Kidney (tissue), 13 donors: ENCODE measurements at regions not wholly inside any gene's neighbourhood (a gene's known extent, or its start where the extent isn't known, plus 50 kb on each side); places are given as distances from the start of the nearest gene placed in this dataset.

Experiments used
- DNase-seq, 5 donors: peaks; one replicate each; pipeline ENCODE4 v3.0.0-alpha.2; 2013 to 2020
- FAIRE-seq: peaks from 2 replicates; lab custom pipeline; 2012; peaks lifted over from hg19 to GRCh38; lab: Jason Lieb, UNC
- H3K27ac ChIP-seq, 2 donors: one replicate each; pipeline ENCODE4 v1.7.0; 2013; ENCODE audit warnings: low read depth in 2 of 2, low read length in 2 of 2, inconsistent platforms in 1 of 2
- H3K27me3 ChIP-seq: one replicate; pipeline ENCODE4 v1.7.1; 2013; ENCODE audit warnings: low read length, inconsistent platforms; ENCODE audit not compliant: control insufficient read depth, insufficient read depth
- H3K36me3 ChIP-seq, 3 donors: one replicate each; pipeline versions ENCODE4 v1.7.0 to v1.7.1; 2013; ENCODE audit warnings: low read length in 3 of 3, control low read depth in 1 of 3, inconsistent platforms in 1 of 3; ENCODE audit not compliant: insufficient read depth in 3 of 3, control insufficient read depth in 2 of 3
- H3K4me1 ChIP-seq, 3 donors: one replicate each; pipeline versions ENCODE4 v1.7.0 to v1.7.1; 2013; ENCODE audit warnings: low read length in 3 of 3, inconsistent platforms in 1 of 3, low read depth in 1 of 3; ENCODE audit not compliant: control insufficient read depth in 2 of 3, insufficient read depth in 2 of 3
- H3K4me3 ChIP-seq, 3 donors: one replicate each; pipeline versions ENCODE4 v1.7.0 to v1.8.1; 2013; ENCODE audit warnings: low read length in 3 of 3, control low read depth in 1 of 3, inconsistent platforms in 1 of 3
- H3K9ac ChIP-seq, 3 donors: one replicate each; pipeline versions ENCODE4 v1.7.0 to v1.7.1; 2013; ENCODE audit warnings: low read length in 3 of 3, control low read depth in 1 of 3, inconsistent platforms in 1 of 3
- H3K9me3 ChIP-seq, 3 donors: one replicate each; pipeline versions ENCODE4 v1.7.0 to v1.7.1; 2013; ENCODE audit warnings: low read length in 3 of 3, control low read depth in 1 of 3, inconsistent platforms in 1 of 3; ENCODE audit not compliant: control insufficient read depth in 2 of 3, insufficient read depth in 1 of 3
- intact Hi-C: fragments of 100-400 bp; cut with DNase I; formaldehyde crosslinking; loops from one replicate; pipeline ENCODE4 v1.11.1; 2022
- TF ChIP-seq, protein P1 (sequence below): IDR thresholded peaks from 3 replicates; pipeline ENCODE4 v1.5.1; 2012; ENCODE audit warnings: mild to moderate bottlenecking, moderate library complexity, borderline replicate concordance; ENCODE audit not compliant: insufficient read depth; ENCODE audit errors: extremely low read depth
- donor health status: control.
- donor health status: control.
- donor health status: control.
- donor health status: control.
- donor health status: control.
- donor health status: DM: yes; HTN: yes; CAD: no.
- donor health status: Normal renal cell carcinoma (clear cell type).

DNA sequence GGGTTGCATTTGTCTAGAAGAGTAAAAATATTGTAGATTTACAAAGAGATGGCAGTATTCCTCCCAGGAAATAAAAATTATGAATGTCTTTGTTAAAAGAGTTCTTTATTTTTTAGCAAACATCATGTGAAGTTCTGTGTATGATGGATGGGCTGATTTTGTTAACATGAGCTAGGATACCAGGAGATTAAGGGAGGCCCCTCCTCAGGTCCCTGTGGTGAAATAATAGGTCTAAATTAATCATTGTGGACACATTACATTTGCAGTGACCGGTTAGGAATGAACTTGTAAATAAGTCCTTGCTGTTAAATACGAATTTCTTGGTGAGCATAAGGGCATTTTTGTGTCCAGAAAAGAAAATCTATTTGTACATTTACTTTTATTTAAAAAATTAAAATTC, 339.4 kb upstream of the PHF14 start:
- TF ChIP-seq, protein P1, sequence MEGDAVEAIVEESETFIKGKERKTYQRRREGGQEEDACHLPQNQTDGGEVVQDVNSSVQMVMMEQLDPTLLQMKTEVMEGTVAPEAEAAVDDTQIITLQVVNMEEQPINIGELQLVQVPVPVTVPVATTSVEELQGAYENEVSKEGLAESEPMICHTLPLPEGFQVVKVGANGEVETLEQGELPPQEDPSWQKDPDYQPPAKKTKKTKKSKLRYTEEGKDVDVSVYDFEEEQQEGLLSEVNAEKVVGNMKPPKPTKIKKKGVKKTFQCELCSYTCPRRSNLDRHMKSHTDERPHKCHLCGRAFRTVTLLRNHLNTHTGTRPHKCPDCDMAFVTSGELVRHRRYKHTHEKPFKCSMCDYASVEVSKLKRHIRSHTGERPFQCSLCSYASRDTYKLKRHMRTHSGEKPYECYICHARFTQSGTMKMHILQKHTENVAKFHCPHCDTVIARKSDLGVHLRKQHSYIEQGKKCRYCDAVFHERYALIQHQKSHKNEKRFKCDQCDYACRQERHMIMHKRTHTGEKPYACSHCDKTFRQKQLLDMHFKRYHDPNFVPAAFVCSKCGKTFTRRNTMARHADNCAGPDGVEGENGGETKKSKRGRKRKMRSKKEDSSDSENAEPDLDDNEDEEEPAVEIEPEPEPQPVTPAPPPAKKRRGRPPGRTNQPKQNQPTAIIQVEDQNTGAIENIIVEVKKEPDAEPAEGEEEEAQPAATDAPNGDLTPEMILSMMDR: no peak
- no peaks in the 10 kb centered on the region for H3K9me3 ChIP-seq
- H3K27ac ChIP-seq: no peak overlapping the region
- no peak overlapping the region for H3K9ac ChIP-seq
- no peaks in the 10 kb centered on the region for H3K36me3 ChIP-seq
- H3K4me3 ChIP-seq: no peak overlapping the region
- FAIRE-seq (no peak), DNase-seq (no peak)
- intact Hi-C loops: no loop called here
- no peaks in the 10 kb centered on the region for H3K4me1 ChIP-seq
- no peaks in the 10 kb centered on the region for H3K27me3 ChIP-seq

DNA sequence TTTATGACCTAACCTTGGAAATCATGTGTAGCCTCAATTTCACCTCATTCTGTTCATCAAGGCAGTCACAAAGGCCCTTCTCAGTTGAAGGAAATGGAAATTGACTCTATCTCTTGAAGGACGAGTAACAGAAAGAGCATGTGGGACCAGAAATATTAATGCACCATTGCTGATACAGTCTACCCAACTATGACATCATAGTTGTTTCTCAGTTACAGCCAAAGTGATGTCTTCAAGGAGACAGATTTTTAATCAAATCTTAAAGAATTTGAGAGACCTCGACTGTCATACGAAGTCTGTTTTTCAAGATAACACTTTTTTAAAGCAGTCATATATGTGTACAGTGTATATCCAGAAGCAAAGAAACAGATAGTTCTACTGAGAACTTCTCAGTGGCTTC, 335.7 kb upstream of the PHF14 start:
- TF ChIP-seq, protein P1: no peak
- FAIRE-seq: no peak
- no peaks in the 10 kb centered on the region for H3K36me3 ChIP-seq
- H3K4me3 ChIP-seq: no peak overlapping the region
- no peaks in the 10 kb centered on the region for H3K27me3 ChIP-seq
- H3K9me3 ChIP-seq: no peaks in the 10 kb centered on the region
- intact Hi-C loops: no loop called here
- no peak for DNase-seq
- H3K27ac ChIP-seq: no peak overlapping the region
- no peaks in the 10 kb centered on the region for H3K4me1 ChIP-seq
- no peak overlapping the region for H3K9ac ChIP-seq

DNA sequence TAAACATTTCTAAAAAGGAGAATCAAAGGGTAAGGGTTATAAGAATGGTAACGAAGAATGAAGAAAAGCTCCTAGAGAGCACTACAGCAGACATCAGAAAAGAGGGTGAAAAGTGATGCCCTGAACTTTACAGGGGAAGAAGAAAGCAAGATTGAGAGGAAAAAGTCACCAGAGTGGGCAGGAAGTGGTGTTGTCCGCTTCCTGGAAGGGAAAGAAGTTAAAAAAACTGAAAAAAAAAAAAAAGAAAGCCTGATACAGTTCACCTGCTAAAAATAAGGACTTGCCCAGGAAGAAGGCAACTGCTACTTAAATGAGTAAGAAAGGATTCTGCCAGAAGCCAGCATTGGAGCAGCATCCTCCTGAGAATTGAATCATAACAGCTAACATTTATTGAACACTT, 330.1 kb upstream of the PHF14 start:
- FAIRE-seq: no peak
- H3K9me3 ChIP-seq: no peaks in the 10 kb centered on the region
- intact Hi-C loops: no loop called here
- no peak overlapping the region for H3K4me3 ChIP-seq
- TF ChIP-seq, protein P1: no peak
- no peak overlapping the region for H3K9ac ChIP-seq
- H3K36me3 ChIP-seq: no peaks in the 10 kb centered on the region
- no peak for DNase-seq
- no peak overlapping the region for H3K27ac ChIP-seq
- no peaks in the 10 kb centered on the region for H3K4me1 ChIP-seq
- no peaks in the 10 kb centered on the region for H3K27me3 ChIP-seq

DNA sequence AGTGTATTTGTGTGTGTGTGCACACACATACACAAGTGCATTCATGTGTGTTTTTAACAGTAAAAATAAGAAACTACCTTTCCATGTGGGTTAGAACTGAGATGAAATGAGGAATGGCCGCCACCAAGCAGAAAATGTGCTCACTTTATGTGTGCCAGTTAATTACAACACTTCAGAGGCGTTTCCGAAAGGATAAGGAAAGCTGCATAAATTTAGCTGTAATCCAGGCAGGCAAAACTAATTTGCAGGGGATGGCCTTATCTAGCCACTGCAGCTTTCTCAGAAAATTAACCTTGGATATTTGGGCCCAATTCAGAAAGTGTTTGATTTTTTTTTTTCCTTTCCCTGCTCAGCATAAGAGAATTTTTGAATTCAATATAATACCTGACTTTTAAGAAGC, 328.8 kb upstream of the PHF14 start:
- no peak overlapping the region for H3K27ac ChIP-seq
- no peaks in the 10 kb centered on the region for H3K27me3 ChIP-seq
- intact Hi-C loops: no loop called here
- DNase-seq (peak in 2 of 5 donors; percentile 14 to 23), FAIRE-seq (no peak)
- no peaks in the 10 kb centered on the region for H3K4me1 ChIP-seq
- H3K4me3 ChIP-seq: no peak overlapping the region
- H3K9ac ChIP-seq: no peak overlapping the region
- TF ChIP-seq, protein P1: no peak
- H3K36me3 ChIP-seq: no peaks in the 10 kb centered on the region
- no peaks in the 10 kb centered on the region for H3K9me3 ChIP-seq
